HCT116 (cell line): ENCODE measurements at regions not wholly inside any gene's neighbourhood (a gene's known extent, or its start where the extent isn't known, plus 50 kb on each side); places are given as distances from the start of the nearest gene placed in this dataset.

Experiments
- ATAC-seq: fragments of 200-7000 bp; cut with Tn5 transposase; 2 replicates; pipeline ENCODE4 v1.9.1; 2020; ENCODE audit warnings: mild to moderate bottlenecking, moderate library complexity
- BruUV-seq: library from RNA; stranded (reverse); fragments of 400-500 nt; replicated peaks from 2 replicates; lab custom pipeline; 2021; lab: Mats Ljungman, UMichigan
- CTCF ChIA-PET: fragments of 300-600 bp; sonication (Branson Sonifier 250); formaldehyde crosslinking; loops from one replicate; lab custom pipeline; 2021; ENCODE audit warnings: antibody characterized with exemption; lab: Charles Lee
- POLR2A ChIA-PET: fragments of 300-600, 350-600 bp; sonication (Branson Sonifier 250); formaldehyde crosslinking; loops from one replicate; lab custom pipeline; 2021; ENCODE audit warnings: antibody characterized with exemption; lab: Charles Lee
- RAD21 ChIA-PET, 2 experiments: fragments of 300-600 bp; sonication (Branson Sonifier 250); formaldehyde crosslinking; loops; one replicate each; lab custom pipeline; 2023; ENCODE audit warnings: low total read pairs in 2 of 2; ENCODE audit not compliant: uncharacterized antibody in 2 of 2, unreplicated experiment in 2 of 2, low non-redundant PET in 1 of 2; lab: Charles Lee
- DNase-seq: peaks from one replicate; pipeline ENCODE4 v3.0.0-alpha.2; 2010; ENCODE audit warnings: low read depth, low spot score
- H2AFZ ChIP-seq: fragments of 200-600 bp; shearing (Covaris generic), sonication (generic); 2 replicates; pipeline ENCODE4 v1.6.1; 2017; ENCODE audit warnings: low read depth, mixed run types, mixed read lengths, antibody characterized with exemption, low read length; ENCODE audit not compliant: poor library complexity, severe bottlenecking
- H3K27ac ChIP-seq: 2 replicates; pipeline ENCODE4 v1.5.1; 2012; ENCODE audit warnings: low read depth, low read length
- H3K27me3 ChIP-seq: fragments of 200-600 bp; sonication (generic); 2 replicates; pipeline ENCODE4 v1.6.1; 2016; ENCODE audit warnings: mixed run types, low read length, mixed read lengths; ENCODE audit not compliant: insufficient read depth
- H3K36me3 ChIP-seq, 2 experiments: fragments of 200-500 bp in 1 of 2; fragments of 200-600 bp in 1 of 2; sonication (Bioruptor generic) in 1 of 2; sonication (generic) in 1 of 2; 2 replicates each; pipeline versions ENCODE4 v1.5.1 to v1.6.1; 2014 to 2016; ENCODE audit warnings: low read length in 2 of 2, inconsistent platforms in 1 of 2, mixed read lengths in 1 of 2, mixed run types in 1 of 2; ENCODE audit not compliant: insufficient read depth in 2 of 2, control insufficient read depth in 1 of 2
- H3K4me1 ChIP-seq, 2 experiments: fragments of 200-600 bp in 1 of 2; sonication (generic) in 1 of 2; 2 replicates each; pipeline versions ENCODE4 v1.5.1 to v1.6.1; 2012 to 2017; ENCODE audit warnings: low read length in 2 of 2, inconsistent platforms in 1 of 2, mild to moderate bottlenecking in 1 of 2, mixed read lengths in 1 of 2, mixed run types in 1 of 2, moderate library complexity in 1 of 2; ENCODE audit not compliant: insufficient read depth in 2 of 2, control insufficient read depth in 1 of 2
- H3K4me2 ChIP-seq: fragments of 200-600 bp; sonication (generic); 2 replicates; pipeline ENCODE4 v1.6.1; 2017; ENCODE audit warnings: mixed run types, low read length, mixed read lengths
- H3K4me3 ChIP-seq, 2 experiments: fragments of 200-600 bp in 1 of 2; sonication (generic) in 1 of 2; replicated peaks in 1 of 2; 2 replicates each; pipeline ENCODE4 v1.5.1; 2011 to 2016; ENCODE audit warnings: low read length in 2 of 2, control low read depth in 1 of 2, low read depth in 1 of 2, mild to moderate bottlenecking in 1 of 2, mixed read lengths in 1 of 2, mixed run types in 1 of 2
- H3K79me2 ChIP-seq: fragments of 200-600 bp; sonication (generic); 2 replicates; pipeline ENCODE4 v1.6.1; 2017; ENCODE audit warnings: mild to moderate bottlenecking, mixed run types, low read length, moderate library complexity, mixed read lengths; ENCODE audit not compliant: insufficient read depth
- H3K9ac ChIP-seq: fragments of 200-600 bp; sonication (generic); 2 replicates; pipeline ENCODE4 v1.6.1; 2016; ENCODE audit warnings: low read length, mixed read lengths
- H3K9me2 ChIP-seq: fragments of 200-600 bp; sonication (generic), shearing (Covaris generic); 2 replicates; pipeline ENCODE4 v1.6.1; 2017; ENCODE audit warnings: mixed run types, mild to moderate bottlenecking, moderate library complexity; ENCODE audit not compliant: insufficient read depth
- H3K9me3 ChIP-seq, 2 experiments: fragments of 200-500 bp in 1 of 2; fragments of 200-600 bp in 1 of 2; sonication (Bioruptor generic) in 1 of 2; sonication (generic) in 1 of 2; 2 replicates each; pipeline ENCODE4 v1.6.1; 2014 to 2017; ENCODE audit warnings: low read length in 2 of 2, mixed read lengths in 2 of 2, inconsistent platforms in 1 of 2, low read depth in 1 of 2, mild to moderate bottlenecking in 1 of 2, mixed run types in 1 of 2, moderate library complexity in 1 of 2; ENCODE audit not compliant: control insufficient read depth in 1 of 2, insufficient read depth in 1 of 2
- H4K20me1 ChIP-seq: fragments of 200-600 bp; sonication (generic), shearing (Covaris generic); 2 replicates; pipeline ENCODE4 v1.6.1; 2017; ENCODE audit warnings: mixed run types, mild to moderate bottlenecking, moderate library complexity; ENCODE audit not compliant: insufficient read depth
- CBX3 ChIP-seq: IDR thresholded peaks from 2 replicates; pipeline ENCODE4 v1.6.1; 2012; ENCODE audit warnings: low read depth
- EGR1 ChIP-seq: IDR thresholded peaks from 2 replicates; pipeline ENCODE4 v1.6.1; 2012; ENCODE audit warnings: low read depth
- ELF1 ChIP-seq: IDR thresholded peaks from 2 replicates; pipeline ENCODE4 v1.6.1; 2012; ENCODE audit warnings: low read depth, borderline replicate concordance
- EZH2 ChIP-seq: fragments of 200-600 bp; sonication (generic); IDR thresholded peaks from 2 replicates; pipeline ENCODE4 v1.6.1; 2017; ENCODE audit warnings: antibody characterized with exemption, mixed run types
- EZH2phosphoT487 ChIP-seq: fragments of 200-600 bp; IDR thresholded peaks from 2 replicates; pipeline ENCODE4 v1.6.1; 2018; ENCODE audit warnings: antibody characterized with exemption, borderline replicate concordance
- FOSL1 ChIP-seq: IDR thresholded peaks from 2 replicates; pipeline ENCODE4 v1.6.1; 2012; ENCODE audit warnings: low read depth
- POLR2A ChIP-seq: IDR thresholded peaks from 2 replicates; pipeline ENCODE4 v1.7.0; 2011; ENCODE audit warnings: borderline replicate concordance; ENCODE audit not compliant: insufficient read depth, insufficient read length; ENCODE audit errors: extremely low read depth
- SIN3A ChIP-seq: IDR thresholded peaks from 2 replicates; pipeline ENCODE4 v1.6.1; 2012; ENCODE audit warnings: low read depth
- SP1 ChIP-seq: IDR thresholded peaks from 2 replicates; pipeline ENCODE4 v1.6.1; 2012; ENCODE audit warnings: low read depth
- TCF7L2 ChIP-seq: IDR thresholded peaks from 2 replicates; pipeline ENCODE4 v1.7.0; 2011; ENCODE audit warnings: borderline replicate concordance, inconsistent platforms; ENCODE audit not compliant: insufficient read depth, insufficient read length; ENCODE audit errors: extremely low read depth
- ZFX ChIP-seq: fragments of 450-650 bp; IDR thresholded peaks from 2 replicates; pipeline ENCODE4 v1.6.1; 2017
- ZNF274 ChIP-seq: fragments of 200-500 bp; sonication (Bioruptor generic); IDR thresholded peaks from 2 replicates; pipeline ENCODE4 v1.6.1; 2014; ENCODE audit warnings: mild to moderate bottlenecking, low read depth, low read length, inconsistent platforms
- intact Hi-C: fragments of 100-400 bp; cut with micrococcal nuclease; formaldehyde crosslinking; loops from 2 replicates; pipeline ENCODE4 v1.10.0; 2022
- TF ChIP-seq, protein P1 (sequence below), 3 experiments: fragments of 200-600 bp in 1 of 3; sonication (generic) in 1 of 3; IDR thresholded peaks in 2 of 3; conservative IDR thresholded peaks in 1 of 3; 2 replicates each; pipeline ENCODE4 v1.5.1; 2012 to 2017; ENCODE audit warnings: low read depth in 2 of 3, low read length in 2 of 3, antibody characterized with exemption in 1 of 3, borderline replicate concordance in 1 of 3, control low read depth in 1 of 3, mild to moderate bottlenecking in 1 of 3, mixed read lengths in 1 of 3, mixed run types in 1 of 3, moderate library complexity in 1 of 3; ENCODE audit not compliant: insufficient read depth in 1 of 3
- TF ChIP-seq, protein P2 (sequence below): IDR thresholded peaks from 2 replicates; pipeline ENCODE4 v1.6.1; 2011; ENCODE audit warnings: mild to moderate bottlenecking, low read length, moderate library complexity; ENCODE audit not compliant: insufficient replicate concordance; ENCODE audit errors: extremely low read depth

DNA sequence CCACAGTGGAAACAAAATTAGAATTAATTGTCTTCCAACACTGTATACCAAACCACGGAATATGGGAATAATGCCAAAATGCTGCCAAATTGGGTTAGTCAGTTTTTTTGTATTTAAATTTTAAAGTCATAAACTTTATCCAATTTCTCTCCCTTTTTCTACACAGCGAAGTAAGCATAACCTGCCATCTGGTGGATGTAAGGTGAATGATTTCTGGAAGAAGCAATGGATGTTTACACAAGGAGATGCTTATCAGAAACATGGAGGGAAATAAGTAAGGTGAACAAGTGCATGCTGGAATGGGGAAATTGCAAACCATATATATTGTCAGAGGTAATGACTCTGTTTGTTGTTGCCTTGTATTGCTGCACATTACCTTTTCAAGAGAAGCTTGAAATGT is 691.9 kb downstream of the TECRL start:
- Histone ChIP-seq H3K27ac (no peak overlapping the region), H3K36me3 (no peaks in the 10 kb centered on the region), H4K20me1 (no peaks in the 10 kb centered on the region), H2AFZ (no peak overlapping the region), H3K9me2 (no peaks in the 10 kb centered on the region), H3K4me2 (no peak overlapping the region), H3K4me3 (no peak overlapping the region), H3K27me3 (no peaks in the 10 kb centered on the region), H3K79me2 (no peaks in the 10 kb centered on the region), H3K4me1 (no peaks in the 10 kb centered on the region), H3K9me3 (peaks cover 8 to 24% of the 10 kb centered on the region in 2 experiments; a peak in 3 of 4 replicates), H3K9ac (no peak overlapping the region)
- POLR2A ChIA-PET: no interaction called here
- RAD21 ChIA-PET: no interaction called here
- DNase-seq (no peak), ATAC-seq (no peak)
- intact Hi-C loops: no loop called here
- no TSS peak for BruUV-seq
- CTCF ChIA-PET: no interaction called here
- no peak for TF ChIP-seq TCF7L2
- TF ChIP-seq, protein P1, sequence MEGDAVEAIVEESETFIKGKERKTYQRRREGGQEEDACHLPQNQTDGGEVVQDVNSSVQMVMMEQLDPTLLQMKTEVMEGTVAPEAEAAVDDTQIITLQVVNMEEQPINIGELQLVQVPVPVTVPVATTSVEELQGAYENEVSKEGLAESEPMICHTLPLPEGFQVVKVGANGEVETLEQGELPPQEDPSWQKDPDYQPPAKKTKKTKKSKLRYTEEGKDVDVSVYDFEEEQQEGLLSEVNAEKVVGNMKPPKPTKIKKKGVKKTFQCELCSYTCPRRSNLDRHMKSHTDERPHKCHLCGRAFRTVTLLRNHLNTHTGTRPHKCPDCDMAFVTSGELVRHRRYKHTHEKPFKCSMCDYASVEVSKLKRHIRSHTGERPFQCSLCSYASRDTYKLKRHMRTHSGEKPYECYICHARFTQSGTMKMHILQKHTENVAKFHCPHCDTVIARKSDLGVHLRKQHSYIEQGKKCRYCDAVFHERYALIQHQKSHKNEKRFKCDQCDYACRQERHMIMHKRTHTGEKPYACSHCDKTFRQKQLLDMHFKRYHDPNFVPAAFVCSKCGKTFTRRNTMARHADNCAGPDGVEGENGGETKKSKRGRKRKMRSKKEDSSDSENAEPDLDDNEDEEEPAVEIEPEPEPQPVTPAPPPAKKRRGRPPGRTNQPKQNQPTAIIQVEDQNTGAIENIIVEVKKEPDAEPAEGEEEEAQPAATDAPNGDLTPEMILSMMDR (IDR thresholded peaks at IDR 0.05 in 2 of 3, conservative IDR thresholded peaks at IDR 0.05 in 1 of 3; ENCODE audit: borderline replicate concordance in 1 of 3, insufficient read depth in 1 of 3, low read depth in 2 of 3, low read length in 2 of 3): 0 out of 6 replicates have a peak, but pooled peaks of 1 of the 3 experiments have one; percentile 9

DNA sequence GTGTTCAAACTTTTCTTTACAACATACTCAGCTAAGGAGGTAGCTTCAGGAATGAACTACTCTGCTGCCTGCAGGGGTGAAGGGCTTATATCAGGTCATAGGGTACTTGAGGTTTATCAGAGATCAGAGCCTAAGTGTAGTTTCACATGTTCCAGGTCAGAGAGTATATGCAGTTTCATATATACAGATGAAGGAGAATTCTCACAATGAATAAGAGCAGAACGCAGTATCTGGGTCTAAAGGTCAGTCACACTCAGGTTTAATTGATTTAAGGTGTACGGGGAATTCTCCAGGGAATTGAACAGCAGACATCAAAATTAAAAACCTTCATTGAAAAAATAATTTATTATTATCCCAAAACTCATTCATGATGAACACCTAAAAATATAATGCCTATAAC is 700.6 kb downstream of the TECRL start:
- Histone ChIP-seq H3K4me3 (no peak overlapping the region), H3K79me2 (no peaks in the 10 kb centered on the region), H3K27me3 (no peaks in the 10 kb centered on the region), H2AFZ (no peak overlapping the region), H3K4me1 (no peaks in the 10 kb centered on the region), H3K9me3 (peaks cover 0 to 16% of the 10 kb centered on the region in 2 experiments; a peak in 2 of 4 replicates), H3K4me2 (no peak overlapping the region), H3K9ac (no peak overlapping the region), H4K20me1 (no peaks in the 10 kb centered on the region), H3K36me3 (no peaks in the 10 kb centered on the region), H3K27ac (no peak overlapping the region), H3K9me2 (no peaks in the 10 kb centered on the region)
- ChIA-PET POLR2A (no interaction called here), CTCF (no interaction called here), RAD21 (no interaction called here)
- TF ChIP-seq, protein P2, sequence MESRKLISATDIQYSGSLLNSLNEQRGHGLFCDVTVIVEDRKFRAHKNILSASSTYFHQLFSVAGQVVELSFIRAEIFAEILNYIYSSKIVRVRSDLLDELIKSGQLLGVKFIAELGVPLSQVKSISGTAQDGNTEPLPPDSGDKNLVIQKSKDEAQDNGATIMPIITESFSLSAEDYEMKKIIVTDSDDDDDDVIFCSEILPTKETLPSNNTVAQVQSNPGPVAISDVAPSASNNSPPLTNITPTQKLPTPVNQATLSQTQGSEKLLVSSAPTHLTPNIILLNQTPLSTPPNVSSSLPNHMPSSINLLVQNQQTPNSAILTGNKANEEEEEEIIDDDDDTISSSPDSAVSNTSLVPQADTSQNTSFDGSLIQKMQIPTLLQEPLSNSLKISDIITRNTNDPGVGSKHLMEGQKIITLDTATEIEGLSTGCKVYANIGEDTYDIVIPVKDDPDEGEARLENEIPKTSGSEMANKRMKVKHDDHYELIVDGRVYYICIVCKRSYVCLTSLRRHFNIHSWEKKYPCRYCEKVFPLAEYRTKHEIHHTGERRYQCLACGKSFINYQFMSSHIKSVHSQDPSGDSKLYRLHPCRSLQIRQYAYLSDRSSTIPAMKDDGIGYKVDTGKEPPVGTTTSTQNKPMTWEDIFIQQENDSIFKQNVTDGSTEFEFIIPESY: no peak
- TF ChIP-seq EGR1 (no peak), POLR2A (no peak), FOSL1 (no peak), SIN3A (no peak), TCF7L2 (no peak), CBX3 (no peak), SP1 (no peak), EZH2phosphoT487 (no peak), EZH2 (no peak), ELF1 (no peak), ZFX (no peak), ZNF274 (no peak)
- TF ChIP-seq, protein P1 (IDR thresholded peaks at IDR 0.05 in 2 of 3, conservative IDR thresholded peaks at IDR 0.05 in 1 of 3; ENCODE audit: borderline replicate concordance in 1 of 3, insufficient read depth in 1 of 3, low read depth in 2 of 3, low read length in 2 of 3): no peak
- ATAC-seq (no peak), DNase-seq (no peak)
- no TSS peak for BruUV-seq
- intact Hi-C loops: no loop called here
